ENCODE measurements at regions not wholly inside any gene's neighbourhood (a gene's known extent, or its start where the extent isn't known, plus 50 kb on each side); places are given as distances from the start of the nearest gene placed in this dataset.

DNA sequence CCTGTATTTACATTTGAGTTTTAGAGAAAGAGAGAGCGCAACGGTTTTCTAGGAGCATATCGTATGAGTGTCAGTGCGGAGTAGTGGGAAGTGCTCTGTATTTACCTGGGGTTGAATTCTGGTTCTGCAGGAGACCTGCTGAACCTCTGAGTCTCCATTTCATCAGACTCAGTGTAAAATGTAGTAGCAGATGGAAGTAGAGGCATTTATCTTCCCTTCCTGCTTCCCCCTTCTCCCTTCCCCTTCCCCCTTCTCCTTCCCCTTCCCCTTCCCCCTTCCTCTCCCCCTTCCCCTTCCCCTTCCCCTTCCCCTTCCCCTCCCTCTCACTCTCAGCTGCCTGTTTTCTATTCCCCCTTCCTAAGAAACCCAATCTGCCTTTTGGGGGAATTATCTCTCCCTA, 426.9 kb downstream of the NPIPA7 start:
- no peaks in the 10 kb centered on the region for H3K27me3 Mint-ChIP-seq (ENCODE audit: low read depth)
- no peaks in the 10 kb centered on the region for H3K4me1 Mint-ChIP-seq (ENCODE audit: low read depth)
- H3K27ac Mint-ChIP-seq (ENCODE audit: unreplicated experiment) = no peak overlapping the region
- H3K4me3 Mint-ChIP-seq (ENCODE audit: unreplicated experiment) = no peak overlapping the region
- no peaks in the 10 kb centered on the region for H3K36me3 Mint-ChIP-seq (ENCODE audit: low read depth)
- no peak for DNase-seq (ENCODE audit: low spot score)
- TF ChIP-seq, protein P1, sequence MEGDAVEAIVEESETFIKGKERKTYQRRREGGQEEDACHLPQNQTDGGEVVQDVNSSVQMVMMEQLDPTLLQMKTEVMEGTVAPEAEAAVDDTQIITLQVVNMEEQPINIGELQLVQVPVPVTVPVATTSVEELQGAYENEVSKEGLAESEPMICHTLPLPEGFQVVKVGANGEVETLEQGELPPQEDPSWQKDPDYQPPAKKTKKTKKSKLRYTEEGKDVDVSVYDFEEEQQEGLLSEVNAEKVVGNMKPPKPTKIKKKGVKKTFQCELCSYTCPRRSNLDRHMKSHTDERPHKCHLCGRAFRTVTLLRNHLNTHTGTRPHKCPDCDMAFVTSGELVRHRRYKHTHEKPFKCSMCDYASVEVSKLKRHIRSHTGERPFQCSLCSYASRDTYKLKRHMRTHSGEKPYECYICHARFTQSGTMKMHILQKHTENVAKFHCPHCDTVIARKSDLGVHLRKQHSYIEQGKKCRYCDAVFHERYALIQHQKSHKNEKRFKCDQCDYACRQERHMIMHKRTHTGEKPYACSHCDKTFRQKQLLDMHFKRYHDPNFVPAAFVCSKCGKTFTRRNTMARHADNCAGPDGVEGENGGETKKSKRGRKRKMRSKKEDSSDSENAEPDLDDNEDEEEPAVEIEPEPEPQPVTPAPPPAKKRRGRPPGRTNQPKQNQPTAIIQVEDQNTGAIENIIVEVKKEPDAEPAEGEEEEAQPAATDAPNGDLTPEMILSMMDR (IDR thresholded peaks at IDR 0.05) = no peak
- peaks cover 8% of the 10 kb centered on the region for H3K9me3 Mint-ChIP-seq (ENCODE audit: low read depth)

DNA sequence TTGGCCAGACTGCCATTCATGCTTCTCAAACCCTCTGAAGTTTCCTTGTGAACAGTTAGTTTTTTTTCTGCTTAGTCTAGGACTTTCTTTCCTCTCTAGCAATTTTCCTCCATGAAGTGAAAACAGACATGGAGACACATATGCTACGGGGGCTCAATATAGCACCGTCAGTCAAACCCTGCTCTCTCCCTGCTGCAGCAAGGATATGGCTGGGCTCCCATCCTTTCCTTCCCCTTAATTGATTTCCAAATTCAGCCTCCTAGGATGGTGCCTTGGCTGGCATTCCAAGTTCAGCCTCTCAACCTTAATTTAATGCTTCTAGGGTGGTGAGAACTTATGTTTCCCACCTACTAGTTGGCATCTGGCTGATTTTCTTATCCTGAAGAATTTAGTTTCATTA, 436.7 kb downstream of the NPIPA7 start:
- Mint-ChIP-seq H3K9me3 (ENCODE audit: low read depth) (peaks cover 19% of the 10 kb centered on the region), H3K4me1 (ENCODE audit: low read depth) (no peaks in the 10 kb centered on the region), H3K4me3 (ENCODE audit: unreplicated experiment) (no peak overlapping the region), H3K27me3 (ENCODE audit: low read depth) (no peaks in the 10 kb centered on the region), H3K27ac (ENCODE audit: unreplicated experiment) (no peak overlapping the region), H3K36me3 (ENCODE audit: low read depth) (no peaks in the 10 kb centered on the region)
- DNase-seq (ENCODE audit: low spot score) = no peak
- TF ChIP-seq, protein P1 (IDR thresholded peaks at IDR 0.05) = no peak

DNA sequence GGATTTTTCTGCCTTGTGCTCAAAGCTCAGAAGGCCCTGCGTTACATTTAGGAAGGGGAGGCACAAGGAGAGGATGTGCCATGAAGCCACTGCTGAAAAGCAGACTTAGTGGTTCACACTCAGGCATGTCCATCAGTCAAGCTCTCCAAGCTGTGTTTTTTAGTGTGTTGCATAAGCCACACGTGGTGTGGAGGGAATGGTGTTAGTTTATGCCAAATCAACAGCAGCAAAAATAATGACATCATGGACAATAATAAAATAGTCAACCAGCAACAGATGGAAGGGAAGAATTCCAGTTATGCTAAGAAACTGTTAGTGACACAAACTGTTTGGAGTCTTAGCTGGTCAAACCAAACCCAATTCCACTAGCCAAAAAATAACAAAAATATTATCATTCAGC, 438.3 kb downstream of the NPIPA7 start:
- Mint-ChIP-seq H3K36me3 (ENCODE audit: low read depth) (no peaks in the 10 kb centered on the region), H3K27ac (ENCODE audit: unreplicated experiment) (no peak overlapping the region), H3K9me3 (ENCODE audit: low read depth) (peaks cover 30% of the 10 kb centered on the region), H3K27me3 (ENCODE audit: low read depth) (no peaks in the 10 kb centered on the region), H3K4me3 (ENCODE audit: unreplicated experiment) (no peak overlapping the region), H3K4me1 (ENCODE audit: low read depth) (no peaks in the 10 kb centered on the region)
- TF ChIP-seq, protein P1 (IDR thresholded peaks at IDR 0.05) = no peak
- DNase-seq (ENCODE audit: low spot score) = no peak

DNA sequence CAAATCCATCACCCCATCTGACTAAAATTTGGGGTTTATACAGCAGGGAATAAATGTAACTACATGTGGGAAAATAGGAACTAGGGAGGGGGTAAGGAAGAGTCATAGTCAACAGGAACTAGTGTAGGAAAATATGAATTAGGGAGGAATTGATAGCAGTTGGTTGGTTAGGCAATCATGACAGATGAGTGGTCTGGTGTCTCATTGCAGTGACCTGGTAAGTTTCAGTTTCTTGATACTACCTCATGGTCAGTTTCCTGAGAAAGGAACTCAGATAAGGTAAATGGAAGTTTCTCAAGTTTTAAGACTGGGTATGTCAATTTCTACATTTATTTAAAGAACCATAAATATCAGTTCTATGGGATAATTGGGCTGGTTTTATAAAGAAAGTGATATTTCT, 442.3 kb downstream of the NPIPA7 start:
- TF ChIP-seq, protein P1 (IDR thresholded peaks at IDR 0.05) = no peak
- no peaks in the 10 kb centered on the region for H3K36me3 Mint-ChIP-seq (ENCODE audit: low read depth)

DNA sequence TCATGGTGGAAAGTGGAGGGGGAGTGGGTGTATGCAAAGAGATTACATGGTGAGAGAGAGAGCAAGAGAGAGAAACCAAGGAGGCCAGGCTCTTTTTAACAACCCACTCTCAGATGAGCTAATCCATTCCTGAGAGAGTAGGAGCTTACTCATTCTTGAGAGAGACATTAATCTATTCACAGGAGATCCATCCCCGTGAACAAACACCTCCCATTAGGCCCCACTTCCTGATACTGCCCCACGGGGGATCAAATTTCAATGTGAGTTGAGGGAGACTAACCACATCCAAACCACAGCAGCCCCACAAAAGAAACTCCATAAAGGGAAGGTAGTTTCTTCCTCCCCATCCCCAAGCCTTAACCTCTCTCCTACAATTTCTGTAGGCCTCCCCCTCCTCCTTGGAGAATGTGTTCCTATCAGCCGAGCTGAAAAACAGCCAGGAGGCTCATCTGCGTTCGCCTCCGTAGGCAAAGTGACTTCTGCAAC, 450.0 kb downstream of the NPIPA7 start:
- Mint-ChIP-seq H3K9me3 (ENCODE audit: low read depth) (peaks cover 14% of the 10 kb centered on the region), H3K36me3 (ENCODE audit: low read depth) (no peaks in the 10 kb centered on the region)

More for the DNA sequence above, 442.3 kb downstream of the NPIPA7 start:
- peaks cover 30% of the 10 kb centered on the region for H3K9me3 Mint-ChIP-seq (ENCODE audit: low read depth)
- DNase-seq (ENCODE audit: low spot score) = no peak
- H3K4me3 Mint-ChIP-seq (ENCODE audit: unreplicated experiment) = no peak overlapping the region
- no peaks in the 10 kb centered on the region for H3K27me3 Mint-ChIP-seq (ENCODE audit: low read depth)
- H3K27ac Mint-ChIP-seq (ENCODE audit: unreplicated experiment) = no peak overlapping the region
- H3K4me1 Mint-ChIP-seq (ENCODE audit: low read depth) = no peaks in the 10 kb centered on the region

More for the DNA sequence above, 450.0 kb downstream of the NPIPA7 start:
- Mint-ChIP-seq H3K27ac (ENCODE audit: unreplicated experiment) (no peak overlapping the region), H3K27me3 (ENCODE audit: low read depth) (no peaks in the 10 kb centered on the region), H3K4me1 (ENCODE audit: low read depth) (no peaks in the 10 kb centered on the region), H3K4me3 (ENCODE audit: unreplicated experiment) (no peak overlapping the region)
- TF ChIP-seq, protein P1 (IDR thresholded peaks at IDR 0.05) = no peak
- DNase-seq (ENCODE audit: low spot score) = no peak
